ENCODE measurements at regions not wholly inside any gene's neighbourhood (a gene's known extent, or its start where the extent isn't known, plus 50 kb on each side); places are given as distances from the start of the nearest gene placed in this dataset.

DNA sequence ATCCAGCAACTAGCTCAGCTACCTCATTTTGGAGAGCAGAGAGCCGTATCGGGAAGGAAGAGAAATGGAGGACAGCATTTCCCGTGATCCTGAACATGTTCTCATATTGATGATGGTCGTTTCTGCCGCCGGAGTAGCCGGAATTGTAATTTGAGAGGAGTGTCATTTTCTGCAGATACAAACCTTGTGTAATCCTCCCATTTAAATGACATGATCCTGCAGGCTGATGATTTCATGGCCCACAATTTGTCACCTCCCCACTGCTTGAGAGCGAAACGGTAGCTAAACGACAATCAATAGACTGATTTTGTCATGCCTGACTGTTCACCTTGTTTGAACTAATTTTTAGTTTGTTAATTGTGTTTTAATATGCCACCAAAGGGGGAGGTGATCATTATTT, 126.5 kb upstream of the CNTN6 start:
- TF ChIP-seq, protein P1, sequence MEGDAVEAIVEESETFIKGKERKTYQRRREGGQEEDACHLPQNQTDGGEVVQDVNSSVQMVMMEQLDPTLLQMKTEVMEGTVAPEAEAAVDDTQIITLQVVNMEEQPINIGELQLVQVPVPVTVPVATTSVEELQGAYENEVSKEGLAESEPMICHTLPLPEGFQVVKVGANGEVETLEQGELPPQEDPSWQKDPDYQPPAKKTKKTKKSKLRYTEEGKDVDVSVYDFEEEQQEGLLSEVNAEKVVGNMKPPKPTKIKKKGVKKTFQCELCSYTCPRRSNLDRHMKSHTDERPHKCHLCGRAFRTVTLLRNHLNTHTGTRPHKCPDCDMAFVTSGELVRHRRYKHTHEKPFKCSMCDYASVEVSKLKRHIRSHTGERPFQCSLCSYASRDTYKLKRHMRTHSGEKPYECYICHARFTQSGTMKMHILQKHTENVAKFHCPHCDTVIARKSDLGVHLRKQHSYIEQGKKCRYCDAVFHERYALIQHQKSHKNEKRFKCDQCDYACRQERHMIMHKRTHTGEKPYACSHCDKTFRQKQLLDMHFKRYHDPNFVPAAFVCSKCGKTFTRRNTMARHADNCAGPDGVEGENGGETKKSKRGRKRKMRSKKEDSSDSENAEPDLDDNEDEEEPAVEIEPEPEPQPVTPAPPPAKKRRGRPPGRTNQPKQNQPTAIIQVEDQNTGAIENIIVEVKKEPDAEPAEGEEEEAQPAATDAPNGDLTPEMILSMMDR (IDR thresholded peaks at IDR 0.05) = no peak
- TF ChIP-seq POLR2A (IDR thresholded peaks at IDR 0.05) (no peak), EP300 (IDR thresholded peaks at IDR 0.05) (no peak), POLR2AphosphoS5 (IDR thresholded peaks at IDR 0.05) (no peak)
